GM21576 (cell line): ENCODE measurements at regions not wholly inside any gene's neighbourhood (a gene's known extent, or its start where the extent isn't known, plus 50 kb on each side); places are given as distances from the start of the nearest gene placed in this dataset.

Source experiments
- ATAC-seq: cut with Tn5 transposase; IDR thresholded peaks from one replicate; pipeline ENCODE4 v1.9.1; 2021; ENCODE audit warnings: mild to moderate bottlenecking, moderate library complexity; ENCODE audit not compliant: unreplicated experiment

DNA sequence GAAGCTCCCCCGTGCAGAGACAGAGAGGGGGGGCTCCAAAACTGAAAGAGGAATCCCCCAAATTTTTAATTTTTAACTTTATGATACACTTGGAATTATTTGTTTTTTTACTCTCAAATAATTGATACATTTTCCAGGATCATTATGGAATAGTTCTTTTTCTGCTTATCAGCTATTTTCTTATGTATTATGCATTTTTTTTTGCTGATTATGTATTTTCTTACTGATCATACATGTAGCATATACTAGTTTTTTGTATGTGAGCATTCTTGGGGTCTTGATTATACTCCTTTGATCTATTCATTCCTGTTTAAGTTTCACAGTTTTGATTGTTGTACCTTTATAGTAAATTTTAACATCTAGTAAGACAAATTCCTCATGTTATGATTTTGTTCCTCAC lies 55.5 kb upstream of the LDHB start:
- ATAC-seq: no peak

DNA sequence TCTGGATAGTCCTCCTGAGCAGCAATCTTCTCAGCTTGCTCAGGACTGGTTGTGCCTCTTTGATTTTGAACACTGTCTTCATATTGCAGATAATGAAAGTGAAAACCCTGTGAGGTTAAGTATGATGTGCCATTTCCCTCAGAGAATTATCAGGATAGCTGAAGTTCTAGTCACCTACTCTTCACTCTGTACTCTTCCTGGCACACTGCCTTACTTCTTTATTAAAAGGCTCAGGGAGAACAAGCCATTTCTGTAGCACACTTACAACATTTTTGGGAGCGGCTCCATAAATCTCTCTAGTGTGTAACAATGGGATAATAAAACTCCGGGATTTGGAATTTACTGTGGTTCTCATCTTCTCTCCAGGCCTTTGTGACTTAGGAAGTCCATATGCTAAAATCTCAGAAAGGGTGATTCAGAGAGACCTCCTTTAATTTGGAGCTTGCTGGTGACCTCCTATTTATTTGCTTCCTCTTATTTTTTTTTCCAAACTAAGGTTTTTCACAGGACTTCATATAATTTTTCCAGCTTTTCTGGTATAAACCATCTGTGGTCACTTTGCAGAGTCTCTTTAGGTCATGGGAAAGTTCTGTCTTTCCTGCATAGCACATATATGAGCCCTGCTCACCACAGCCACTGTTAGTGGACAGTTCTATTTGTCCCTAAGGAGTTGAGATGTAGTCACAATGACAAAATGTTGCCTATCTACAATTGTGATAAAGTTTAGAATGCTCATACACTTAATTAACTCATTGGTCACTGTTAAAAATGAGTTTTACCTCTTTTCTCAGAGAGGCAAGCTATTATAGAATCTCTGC lies 53.5 kb upstream of the LDHB start:
- ATAC-seq: peak; percentile 63
